HG03280 (cell line): ENCODE measurements at regions not wholly inside any gene's neighbourhood (a gene's known extent, or its start where the extent isn't known, plus 50 kb on each side); places are given as distances from the start of the nearest gene placed in this dataset.

Source experiments
- ATAC-seq: cut with Tn5 transposase; IDR thresholded peaks from one replicate; pipeline ENCODE4 v1.9.1; 2021; ENCODE audit warnings: mild to moderate bottlenecking, moderate library complexity; ENCODE audit not compliant: unreplicated experiment

DNA sequence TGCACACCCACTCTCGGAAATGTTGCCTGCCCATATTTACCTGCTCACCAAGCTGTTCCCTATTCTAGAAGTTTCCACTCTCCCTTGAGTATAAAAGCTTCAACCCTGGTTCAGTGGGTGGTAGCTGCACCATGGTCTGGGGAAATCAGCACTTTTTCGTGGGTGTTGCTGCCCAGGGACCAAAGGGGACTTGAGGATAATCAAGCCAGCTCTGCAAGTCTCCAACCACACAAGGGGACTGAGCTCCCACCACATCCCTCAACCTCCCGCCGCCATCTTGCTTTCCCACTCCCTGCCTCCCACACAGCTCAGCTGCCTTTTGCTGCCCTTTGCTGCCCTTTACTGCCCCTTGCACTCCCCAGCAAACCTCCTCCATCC lies 210.0 kb downstream of the AUH start:
- no peak for ATAC-seq

DNA sequence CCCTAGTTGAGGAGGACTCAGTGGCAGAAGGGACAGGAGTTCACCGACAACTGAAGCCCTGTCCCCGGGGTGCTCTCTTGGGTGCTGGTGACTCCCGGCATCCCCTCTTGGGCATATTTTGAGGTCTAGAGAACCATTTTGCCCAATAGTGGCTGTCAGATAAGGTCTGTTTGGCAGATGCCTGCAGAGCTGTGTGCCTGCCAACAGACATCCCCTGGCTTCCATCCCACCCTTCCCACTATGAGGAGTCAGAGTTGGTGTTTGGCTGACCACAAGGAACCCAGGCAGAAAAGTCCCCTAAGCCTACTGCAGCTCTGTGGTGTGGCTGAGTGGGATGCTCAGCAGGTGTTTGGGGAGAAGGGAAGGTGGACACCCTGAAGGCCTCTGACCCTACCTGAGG lies 207.0 kb downstream of the AUH start:
- ATAC-seq, result no peak

GRCh38 chr9:91155181-91155580 lies 206.5 kb downstream of the AUH start:
- no peak for ATAC-seq

GRCh38 chr9:91155746-91156376 lies 205.9 kb downstream of the AUH start:
- ATAC-seq, result no peak

DNA sequence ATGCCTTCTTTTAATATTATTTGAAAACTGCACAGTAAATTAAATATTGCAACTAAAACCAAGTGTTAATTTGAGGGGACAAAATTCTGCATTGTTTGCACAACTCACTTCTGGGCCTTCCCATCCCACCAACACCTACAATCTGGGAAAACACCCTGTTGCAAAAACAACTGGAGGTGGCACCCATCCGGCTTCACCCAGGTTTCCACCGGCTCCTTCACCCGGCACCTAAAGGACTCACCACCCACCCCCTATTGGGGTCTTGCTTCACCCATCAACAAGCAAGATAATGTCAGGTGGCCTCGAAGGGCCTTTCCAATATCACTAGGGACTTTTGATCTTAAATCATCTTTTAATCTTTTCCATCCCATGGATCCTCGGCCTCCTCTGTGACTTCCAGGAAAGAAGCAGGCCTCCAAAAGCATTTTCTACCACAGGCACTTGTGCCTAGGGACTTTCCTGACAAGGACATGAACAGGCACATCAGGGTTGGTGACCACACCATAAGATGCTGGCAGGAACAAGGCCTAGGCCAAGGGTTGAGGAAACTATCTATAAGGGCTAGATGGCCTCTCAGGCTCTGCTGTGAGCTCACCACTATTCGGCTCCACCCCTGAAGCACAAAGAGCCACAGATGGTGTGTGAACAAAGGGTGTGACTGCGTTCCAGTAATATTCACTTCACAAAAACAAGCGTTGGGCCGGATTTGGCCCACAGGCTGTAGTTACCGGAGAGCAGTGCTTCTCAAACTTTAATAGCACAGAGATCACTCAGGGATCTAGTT lies 205.1 kb downstream of the AUH start:
- ATAC-seq, result no peak

GRCh38 chr9:91157883-91158282 lies 203.8 kb downstream of the AUH start:
- ATAC-seq, result no peak

DNA sequence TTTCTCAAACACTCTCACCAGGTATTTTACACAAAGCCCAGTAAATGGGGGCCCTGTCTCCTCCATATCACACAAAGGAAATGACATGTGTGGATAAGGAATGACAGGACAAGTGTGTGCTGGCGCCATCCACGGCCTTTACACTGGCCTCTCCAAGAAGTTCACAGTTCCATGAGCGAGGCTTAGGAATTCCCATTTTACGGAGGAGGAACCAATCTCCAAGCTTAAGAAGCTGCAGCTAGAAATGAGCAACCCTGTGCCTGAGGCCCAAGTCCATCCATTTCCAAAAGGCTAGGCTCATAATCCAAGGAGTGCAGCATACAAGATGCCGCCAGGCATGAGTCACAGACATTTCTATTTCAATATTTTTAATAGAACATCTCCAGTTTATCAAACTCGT lies 203.4 kb downstream of the AUH start:
- ATAC-seq, result no peak

DNA sequence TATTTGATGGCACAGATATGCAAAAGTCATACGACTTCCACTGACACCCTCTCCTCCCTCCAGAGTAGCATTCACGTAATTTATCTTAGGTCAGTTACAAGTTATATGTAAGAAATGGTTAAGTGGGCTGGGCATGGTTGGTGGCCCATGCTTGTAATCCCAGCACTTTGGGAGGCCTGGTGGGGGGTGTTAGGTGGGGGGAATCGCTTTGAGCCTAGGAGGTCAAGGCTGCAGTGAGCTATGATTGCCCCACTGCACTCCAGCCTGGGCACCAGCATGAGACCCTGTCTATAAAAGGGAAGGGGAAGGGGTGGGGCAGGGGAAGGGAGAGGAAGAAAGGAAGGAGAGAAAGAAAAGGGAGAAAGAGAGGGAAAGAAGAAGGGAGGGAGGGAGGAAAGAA lies 202.8 kb downstream of the AUH start:
- no peak for ATAC-seq

DNA sequence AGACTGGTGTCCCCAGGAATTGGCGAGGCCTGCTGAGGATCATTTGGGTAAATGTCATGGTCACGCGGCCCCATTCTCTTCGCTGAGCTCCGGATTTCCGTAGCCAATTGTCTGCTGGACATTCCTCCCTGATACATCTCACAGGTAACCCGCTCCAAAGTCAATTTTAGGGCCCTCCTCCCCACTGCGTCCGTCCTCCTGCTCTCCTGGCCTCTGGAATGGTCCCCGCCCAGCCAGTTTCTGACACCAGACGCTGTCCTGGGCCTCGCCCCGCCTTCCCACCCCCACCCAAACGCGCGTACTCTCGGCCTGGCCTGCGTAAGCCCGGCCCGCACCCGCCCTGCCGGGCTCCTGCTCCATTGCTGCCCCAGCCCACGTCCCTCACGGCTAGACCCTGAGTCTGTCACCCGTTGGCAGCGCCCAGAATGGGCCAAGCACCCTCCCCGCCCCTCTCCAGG lies 202.0 kb downstream of the AUH start:
- no peak for ATAC-seq

DNA sequence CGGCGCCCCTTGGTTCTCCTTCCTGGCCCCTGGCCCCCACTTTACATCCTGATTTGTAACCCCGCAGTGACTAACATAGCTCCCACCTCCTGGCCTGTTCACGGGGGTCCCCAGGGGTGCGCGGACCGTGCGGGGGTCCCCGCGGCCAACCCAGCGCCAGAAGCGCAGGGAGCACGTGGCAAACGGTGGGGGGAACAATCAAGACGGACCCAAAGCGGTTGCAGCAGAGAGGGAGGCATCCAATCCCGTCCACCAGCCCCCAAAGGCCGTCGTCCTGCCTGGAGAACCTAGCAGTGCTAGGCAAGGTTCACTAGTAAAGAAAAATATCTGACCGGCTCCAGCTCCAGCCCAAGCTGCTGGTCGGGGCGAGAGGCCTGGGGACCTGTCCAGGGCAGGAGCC lies 201.5 kb downstream of the AUH start:
- no peak for ATAC-seq

DNA sequence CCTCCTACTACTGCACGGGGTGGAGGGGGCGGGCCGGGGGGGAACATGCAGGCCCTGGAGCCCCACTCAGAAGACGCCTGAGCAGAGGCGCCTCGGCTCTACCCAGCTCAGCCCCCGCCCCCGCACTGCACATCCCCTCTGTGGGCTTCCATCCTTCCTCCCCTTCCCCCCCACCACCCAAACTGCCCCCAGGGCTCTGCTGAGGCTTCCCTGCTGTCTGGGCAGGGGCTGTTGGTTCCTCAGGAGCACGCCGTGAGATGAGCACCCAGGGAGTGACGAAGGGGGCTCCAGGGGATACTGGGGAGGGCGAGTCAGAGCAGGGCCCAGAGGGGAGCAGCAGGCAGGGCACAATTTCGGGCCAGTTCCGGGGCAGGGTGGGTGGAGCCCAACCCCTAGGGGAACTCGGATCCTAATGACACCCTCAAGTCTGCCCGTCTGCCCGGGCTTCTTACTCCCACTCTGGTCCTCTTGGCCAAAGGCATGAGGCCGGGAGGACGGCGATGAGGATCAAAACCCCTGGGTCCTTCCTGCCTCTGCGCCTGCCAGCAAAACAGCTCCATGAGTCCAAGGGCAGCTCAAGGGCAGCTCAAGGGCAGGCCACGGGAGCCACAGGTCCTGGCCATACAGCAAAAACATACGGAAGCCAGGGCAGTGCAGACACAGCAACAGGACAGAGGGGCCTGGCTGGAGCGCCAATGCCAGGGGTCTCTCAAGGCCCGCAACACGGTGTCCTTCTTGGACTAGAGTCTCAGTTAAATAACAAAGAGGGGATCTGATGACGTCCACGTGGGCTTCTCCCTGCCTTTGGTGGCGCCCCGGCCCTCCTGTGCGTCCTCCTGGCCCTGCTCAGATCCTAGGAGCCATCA lies 200.9 kb downstream of the AUH start:
- no peak for ATAC-seq

DNA sequence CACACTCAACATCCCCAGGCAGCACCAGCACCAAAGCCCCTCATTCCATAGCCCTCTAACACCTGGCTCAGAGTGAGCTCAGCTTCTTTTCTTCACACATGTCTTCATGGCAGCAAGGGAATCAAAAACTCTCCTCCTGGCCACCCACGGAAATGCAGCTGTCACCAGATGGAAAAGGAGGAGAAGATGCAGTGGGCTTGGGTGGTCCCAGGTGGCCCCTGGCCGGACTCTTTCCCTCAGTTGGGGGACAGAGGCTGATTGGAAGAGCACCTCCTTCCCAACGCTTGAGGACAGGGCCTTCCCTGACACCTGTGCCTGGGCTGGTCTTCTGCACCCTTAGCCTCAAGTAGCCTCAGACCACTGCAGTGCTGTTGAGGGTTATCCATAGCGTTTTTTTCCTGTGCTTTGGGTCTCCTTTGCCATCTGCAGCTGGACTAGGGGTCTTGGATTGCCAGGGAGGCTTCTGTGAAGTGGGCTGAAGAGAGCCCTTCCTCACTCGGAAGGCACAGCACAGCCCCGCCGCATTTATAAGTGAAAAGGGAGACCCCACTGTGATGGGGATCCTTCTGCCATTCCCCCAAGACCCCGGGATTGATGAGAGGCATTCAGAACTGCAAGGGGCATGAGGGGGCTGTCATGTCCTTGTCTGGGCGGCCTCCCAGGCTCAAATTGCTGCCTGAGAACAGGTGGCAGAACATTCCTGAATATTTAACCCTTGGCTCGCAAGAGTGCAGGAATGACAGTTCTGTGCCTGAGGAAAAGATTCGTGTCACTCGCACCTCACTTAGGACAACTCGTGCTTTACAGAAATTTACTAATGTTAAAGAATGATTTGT lies 200.0 kb downstream of the AUH start:
- no peak for ATAC-seq

DNA sequence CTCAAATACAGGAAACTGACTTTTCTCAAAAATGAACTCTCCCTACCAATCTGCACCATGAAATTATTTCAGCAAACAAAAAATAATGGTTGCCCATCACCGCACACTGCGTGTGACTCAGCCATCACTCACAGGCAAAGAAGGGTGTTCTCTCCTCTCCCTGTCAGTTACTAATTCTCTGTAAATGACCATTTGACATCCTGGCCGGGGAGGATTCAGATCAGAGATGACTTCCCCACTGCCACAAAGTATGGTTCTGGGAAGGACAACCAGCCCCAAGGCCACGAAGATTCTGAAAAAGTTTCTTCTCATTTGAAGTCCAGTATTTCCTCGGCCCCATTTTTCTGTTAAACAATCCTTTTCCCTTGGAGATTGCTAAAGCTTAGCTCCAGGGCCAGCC lies 199.4 kb downstream of the AUH start:
- ATAC-seq, result no peak

DNA sequence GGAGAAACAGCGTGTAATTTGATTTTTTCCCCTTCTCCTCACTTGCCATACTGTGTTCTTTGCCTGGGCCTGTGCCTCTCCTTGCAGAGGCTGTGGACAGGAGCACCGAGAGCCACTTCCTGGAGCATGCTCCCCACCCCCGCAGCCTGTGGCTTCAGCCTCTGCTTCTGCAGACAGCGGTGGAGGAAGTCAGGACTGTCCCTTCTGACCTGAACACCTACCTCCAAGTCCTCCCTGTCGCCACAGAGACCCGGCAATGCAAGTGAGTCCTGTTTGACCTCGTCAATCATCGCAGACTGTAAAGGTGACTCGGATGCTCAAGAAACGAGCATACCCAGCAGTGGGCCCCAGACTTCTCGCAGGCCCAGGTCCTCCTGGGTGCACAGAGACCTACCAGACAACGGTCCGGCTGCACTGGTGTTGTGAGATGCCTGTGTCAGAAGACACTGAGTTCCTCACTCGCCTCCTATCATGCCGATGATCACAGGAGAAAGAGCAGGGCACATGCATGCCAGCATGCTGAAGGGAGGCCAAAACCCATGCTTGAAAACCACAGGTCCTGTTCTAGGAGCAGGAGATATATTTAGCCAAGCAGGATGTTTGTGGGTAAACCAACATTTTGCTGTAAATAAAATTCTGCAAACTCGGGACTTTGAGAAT lies 198.8 kb downstream of the AUH start:
- ATAC-seq, result no peak

DNA sequence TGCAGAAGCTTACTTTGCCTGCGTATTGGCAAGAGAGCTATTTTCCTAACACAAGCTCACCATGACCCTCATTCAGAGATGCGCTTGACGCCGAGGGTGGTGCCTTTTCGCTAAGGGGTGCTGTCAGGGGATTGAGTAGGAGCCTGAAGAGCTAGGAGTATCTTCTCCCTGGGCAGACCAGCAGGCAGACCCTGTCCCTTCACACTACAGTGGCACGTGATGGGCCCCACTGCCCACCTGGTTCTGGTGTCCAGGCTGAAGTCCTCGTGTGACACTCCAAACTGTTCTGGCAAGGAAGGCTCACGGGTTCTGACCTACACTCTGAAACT lies 198.3 kb downstream of the AUH start:
- ATAC-seq, result no peak

DNA sequence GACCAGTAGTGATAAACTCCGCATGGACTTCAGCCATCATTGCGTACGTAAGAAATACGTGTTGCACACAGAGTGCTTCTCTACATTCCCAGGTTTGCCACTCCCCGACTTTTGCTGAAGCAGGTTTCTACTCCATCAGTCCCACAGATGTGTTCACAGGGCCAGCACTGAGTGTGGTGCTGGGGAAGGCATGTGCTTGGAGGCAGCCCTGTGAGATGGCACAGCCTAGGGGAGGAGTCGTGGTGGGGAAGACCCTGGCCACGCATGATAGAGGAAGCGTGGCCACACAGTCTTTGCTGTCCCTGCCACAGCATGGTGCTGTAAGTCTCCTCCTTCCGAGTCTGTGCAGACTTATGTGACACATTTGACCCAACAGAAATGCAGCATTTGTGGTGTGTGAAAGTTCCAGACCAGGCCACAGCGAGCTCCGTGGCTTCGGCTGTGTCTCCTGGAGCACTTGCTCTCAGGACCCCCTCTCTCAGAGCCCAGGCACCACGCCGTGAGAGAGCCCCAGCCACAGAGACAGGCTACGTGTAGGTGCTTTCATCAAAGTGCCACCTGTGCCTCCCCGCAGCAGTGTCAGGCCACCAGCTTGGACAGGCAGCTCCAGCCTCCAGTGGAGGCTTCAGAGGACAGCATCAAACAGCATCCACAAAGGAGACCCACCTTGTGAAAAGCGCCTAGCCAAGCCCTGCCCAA lies 197.8 kb downstream of the AUH start:
- no peak for ATAC-seq
